HEK293 (cell line): ENCODE measurements at regions not wholly inside any gene's neighbourhood (a gene's known extent, or its start where the extent isn't known, plus 50 kb on each side); places are given as distances from the start of the nearest gene placed in this dataset.
"Not testable (repeated sequence)": the region's sequence is repeated elsewhere in the genome, so short reads cannot be mapped to it uniquely, and the experiment has no call there.

Experiments used
- CTCF ChIA-PET: fragments of 350-600 bp; formaldehyde crosslinking; extraction: SDS; loops from one replicate; lab custom pipeline; 2021; ENCODE audit warnings: antibody characterized with exemption; lab: Yijun Ruan, JAX
- POLR2A ChIA-PET: fragments of 300-600 bp; formaldehyde crosslinking; extraction: SDS; loops from one replicate; lab custom pipeline; 2020; ENCODE audit warnings: antibody characterized with exemption, inconsistent platforms; lab: Yijun Ruan, JAX
- H3K27ac ChIP-seq: fragments of 200-500 bp; sonication (Bioruptor generic); 2 replicates; pipeline ENCODE4 v1.5.1; 2014; ENCODE audit warnings: low read depth, low read length, control low read depth, inconsistent platforms; ENCODE audit errors: extremely low read depth
- H3K36me3 ChIP-seq, 2 experiments: fragments of 200-500 bp in 1 of 2; sonication (Bioruptor generic) in 1 of 2; 1 replicate in 1 of 2; 2 replicates in 1 of 2; pipeline ENCODE4 v1.5.1; 2014 to 2017; ENCODE audit warnings: inconsistent platforms in 2 of 2, low read length in 2 of 2; ENCODE audit not compliant: control insufficient read depth in 2 of 2, insufficient read depth in 1 of 2
- H3K4me1 ChIP-seq: fragments of 200-500 bp; sonication (Bioruptor generic); 2 replicates; pipeline ENCODE4 v1.5.1; 2014; ENCODE audit warnings: mild to moderate bottlenecking, low read length, inconsistent platforms; ENCODE audit not compliant: control insufficient read depth, insufficient read depth
- H3K4me3 ChIP-seq: 2 replicates; pipeline ENCODE4 v1.5.1; 2011; ENCODE audit warnings: low read depth, mild to moderate bottlenecking, control low read depth, low read length, moderate library complexity
- H3K9me3 ChIP-seq: fragments of 200-500 bp; sonication (Bioruptor generic); 2 replicates; pipeline ENCODE4 v1.5.1; 2014; ENCODE audit warnings: low read depth, low read length, inconsistent platforms; ENCODE audit not compliant: control insufficient read depth, insufficient read depth
- INSM2 ChIP-seq: fragments of 450-650 bp; formaldehyde crosslinking; IDR thresholded peaks from 2 replicates; pipeline ENCODE4 v1.5.1; 2016; ENCODE audit warnings: missing biosample characterization, missing genetic modification characterization
- ZBTB17 ChIP-seq: fragments of 450-650 bp; formaldehyde crosslinking; IDR thresholded peaks from 2 replicates; pipeline ENCODE4 v1.5.1; 2016; ENCODE audit warnings: missing biosample characterization, missing genetic modification characterization
- ZBTB21 ChIP-seq: fragments of 450-650 bp; formaldehyde crosslinking; IDR thresholded peaks from 2 replicates; pipeline ENCODE4 v1.5.1; 2017; ENCODE audit warnings: missing biosample characterization, missing genetic modification characterization
- ZNF121 ChIP-seq: fragments of 450-650 bp; formaldehyde crosslinking; IDR thresholded peaks from 2 replicates; pipeline ENCODE4 v1.5.1; 2016; ENCODE audit warnings: missing biosample characterization, missing genetic modification characterization
- ZNF311 ChIP-seq: fragments of 450-650 bp; formaldehyde crosslinking; IDR thresholded peaks from 2 replicates; pipeline ENCODE4 v1.5.1; 2017; ENCODE audit warnings: missing biosample characterization, missing genetic modification characterization, borderline replicate concordance
- ZNF366 ChIP-seq: fragments of 450-650 bp; formaldehyde crosslinking; conservative IDR thresholded peaks from 2 replicates; pipeline ENCODE4 v1.5.1; 2016; ENCODE audit warnings: missing biosample characterization, missing genetic modification characterization
- ZNF426 ChIP-seq: fragments of 450-650 bp; formaldehyde crosslinking; IDR thresholded peaks from 2 replicates; pipeline ENCODE4 v1.5.1; 2017; ENCODE audit warnings: missing biosample characterization, missing genetic modification characterization, mild to moderate bottlenecking, inconsistent platforms, moderate library complexity
- ZNF596 ChIP-seq: fragments of 450-650 bp; IDR thresholded peaks from 2 replicates; pipeline ENCODE4 v1.5.0; 2018; ENCODE audit warnings: missing biosample characterization, mild to moderate bottlenecking, missing genetic modification characterization, moderate library complexity
- ZNF701 ChIP-seq: fragments of 450-650 bp; formaldehyde crosslinking; IDR thresholded peaks from 2 replicates; pipeline ENCODE4 v1.5.1; 2016; ENCODE audit warnings: missing biosample characterization, missing genetic modification characterization
- ZNF707 ChIP-seq: fragments of 450-650 bp; formaldehyde crosslinking; IDR thresholded peaks from 2 replicates; pipeline ENCODE4 v1.5.1; 2016; ENCODE audit warnings: missing biosample characterization, missing genetic modification characterization
- ZSCAN23 ChIP-seq: fragments of 450-650 bp; formaldehyde crosslinking; IDR thresholded peaks from 2 replicates; pipeline ENCODE4 v1.5.1; 2016; ENCODE audit warnings: missing biosample characterization, missing genetic modification characterization
- TF ChIP-seq, protein P1 (sequence below): fragments of 450-650 bp; formaldehyde crosslinking; IDR thresholded peaks from 2 replicates; pipeline ENCODE4 v1.5.1; 2016; ENCODE audit warnings: missing biosample characterization, missing genetic modification characterization

DNA sequence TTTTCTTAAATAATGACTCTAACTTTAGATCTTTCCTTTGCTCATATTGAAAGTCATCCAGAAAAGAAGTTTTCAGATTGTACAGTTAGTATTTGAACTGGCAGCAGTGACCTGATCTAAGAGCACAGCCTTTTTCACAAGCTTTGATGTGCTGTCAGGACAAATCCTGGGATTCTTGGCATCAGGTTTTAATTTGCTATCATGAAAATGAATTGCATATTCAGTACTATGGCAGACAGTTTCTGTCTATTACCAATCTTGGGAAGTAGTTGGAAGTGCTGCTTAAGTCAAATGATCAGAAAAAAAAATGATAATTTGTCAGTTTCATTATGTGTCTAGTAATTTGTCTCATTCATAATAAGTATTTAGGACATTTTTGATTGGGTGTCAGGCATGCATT, 925.6 kb upstream of the ARRDC3 start:
- no peak for TF ChIP-seq INSM2 (tag by site-specific recombination)
- TF ChIP-seq ZNF707 (tag by site-specific recombination), result no peak
- TF ChIP-seq ZNF596 (tag by site-specific recombination), result no peak
- TF ChIP-seq, protein P1, sequence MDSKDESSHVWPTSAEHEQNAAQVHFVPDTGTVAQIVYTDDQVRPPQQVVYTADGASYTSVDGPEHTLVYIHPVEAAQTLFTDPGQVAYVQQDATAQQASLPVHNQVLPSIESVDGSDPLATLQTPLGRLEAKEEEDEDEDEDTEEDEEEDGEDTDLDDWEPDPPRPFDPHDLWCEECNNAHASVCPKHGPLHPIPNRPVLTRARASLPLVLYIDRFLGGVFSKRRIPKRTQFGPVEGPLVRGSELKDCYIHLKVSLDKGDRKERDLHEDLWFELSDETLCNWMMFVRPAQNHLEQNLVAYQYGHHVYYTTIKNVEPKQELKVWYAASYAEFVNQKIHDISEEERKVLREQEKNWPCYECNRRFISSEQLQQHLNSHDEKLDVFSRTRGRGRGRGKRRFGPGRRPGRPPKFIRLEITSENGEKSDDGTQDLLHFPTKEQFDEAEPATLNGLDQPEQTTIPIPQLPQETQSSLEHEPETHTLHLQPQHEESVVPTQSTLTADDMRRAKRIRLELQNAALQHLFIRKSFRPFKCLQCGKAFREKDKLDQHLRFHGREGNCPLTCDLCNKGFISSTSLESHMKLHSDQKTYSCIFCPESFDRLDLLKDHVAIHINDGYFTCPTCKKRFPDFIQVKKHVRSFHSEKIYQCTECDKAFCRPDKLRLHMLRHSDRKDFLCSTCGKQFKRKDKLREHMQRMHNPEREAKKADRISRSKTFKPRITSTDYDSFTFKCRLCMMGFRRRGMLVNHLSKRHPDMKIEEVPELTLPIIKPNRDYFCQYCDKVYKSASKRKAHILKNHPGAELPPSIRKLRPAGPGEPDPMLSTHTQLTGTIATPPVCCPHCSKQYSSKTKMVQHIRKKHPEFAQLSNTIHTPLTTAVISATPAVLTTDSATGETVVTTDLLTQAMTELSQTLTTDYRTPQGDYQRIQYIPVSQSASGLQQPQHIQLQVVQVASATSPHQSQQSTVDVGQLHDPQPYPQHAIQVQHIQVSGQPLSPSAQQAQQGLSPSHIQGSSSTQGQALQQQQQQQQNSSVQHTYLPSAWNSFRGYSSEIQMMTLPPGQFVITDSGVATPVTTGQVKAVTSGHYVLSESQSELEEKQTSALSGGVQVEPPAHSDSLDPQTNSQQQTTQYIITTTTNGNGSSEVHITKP (tag by site-specific recombination), result no peak
- no peak for TF ChIP-seq ZNF366 (tag by site-specific recombination)
- no peak for TF ChIP-seq ZNF121
- 0 out of 2 replicates have a peak, but pooled peaks have one; percentile 11 for TF ChIP-seq ZBTB17 (tag by site-specific recombination)
- CTCF ChIA-PET, result interaction anchor here (0.6 to 0.9 kb wide), 3 partner anchors 109 to 677 kb away, joined by 3 to 4 read pairs (median 3); no protein-coding TSS in a partner anchor
- POLR2A ChIA-PET, result no interaction called here
- H3K36me3 ChIP-seq, result no peaks in the 10 kb centered on the region
- no peaks in the 10 kb centered on the region for H3K9me3 ChIP-seq
- no peaks in the 10 kb centered on the region; the same call in 1 of the 2 replicates for H3K4me1 ChIP-seq
- no peak overlapping the region for H3K27ac ChIP-seq
- H3K4me3 ChIP-seq, result no peak overlapping the region

GRCh38 chr5:92302356-92302755, 919.2 kb upstream of the ARRDC3 start:
- H3K4me3 ChIP-seq, H3K27ac ChIP-seq, POLR2A ChIA-PET, H3K4me1 ChIP-seq, H3K9me3 ChIP-seq, CTCF ChIA-PET, H3K36me3 ChIP-seq: not testable (repeated sequence)

DNA sequence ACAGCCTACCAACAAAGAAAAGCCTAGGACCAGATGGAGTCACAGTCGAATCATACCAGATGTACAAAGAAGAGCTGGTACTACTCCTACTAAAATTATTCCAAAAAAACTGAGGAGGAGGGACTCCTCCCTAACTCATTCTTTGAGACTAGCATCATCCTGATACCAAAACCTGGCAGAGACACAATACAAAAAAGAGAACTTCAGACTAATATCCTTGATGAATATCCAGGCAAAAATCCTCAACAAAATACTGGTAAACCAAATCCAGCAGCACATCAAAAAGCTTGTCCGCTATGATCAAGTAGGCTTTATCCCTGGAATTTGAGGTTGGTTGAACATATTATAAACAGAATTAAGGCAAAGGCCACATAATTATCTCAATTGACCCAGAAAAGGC, 900.4 kb upstream of the ARRDC3 start:
- Histone ChIP-seq H3K36me3 (no peaks in the 10 kb centered on the region), H3K9me3 (no peaks in the 10 kb centered on the region), H3K27ac (no peak overlapping the region), H3K4me3 (no peak overlapping the region), H3K4me1 (no peaks in the 10 kb centered on the region)
- TF ChIP-seq ZNF701, result no peak
- no peak for TF ChIP-seq ZSCAN23 (tag by site-specific recombination)
- TF ChIP-seq ZNF311, result no peak
- no peak for TF ChIP-seq ZBTB21 (tag by site-specific recombination)
- TF ChIP-seq ZNF426, result no peak
- CTCF ChIA-PET, result interaction anchor here (0.6 kb wide), 1 partner anchor 108 kb away, joined by 3 read pairs; no protein-coding TSS in a partner anchor
- POLR2A ChIA-PET, result no interaction called here

DNA sequence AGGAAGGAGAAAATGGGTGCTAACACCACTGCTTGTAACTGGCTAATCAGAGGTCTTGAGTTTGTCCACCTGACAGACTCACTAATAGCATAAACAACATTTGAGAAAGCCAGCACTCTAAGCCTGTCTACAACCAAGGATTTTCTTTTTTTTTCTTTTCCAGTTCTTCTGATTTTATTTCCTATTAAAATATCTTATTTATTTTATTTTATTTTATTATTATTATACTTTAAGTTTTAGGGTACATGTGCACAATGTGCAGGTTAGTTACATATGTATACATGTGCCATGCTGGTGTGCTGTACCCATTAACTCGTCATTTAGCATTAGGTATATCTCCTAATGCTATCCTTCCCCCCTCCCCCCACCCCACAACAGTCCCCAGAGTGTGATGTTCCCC, 888.6 kb upstream of the ARRDC3 start:
- H3K4me1 ChIP-seq, H3K4me3 ChIP-seq, CTCF ChIA-PET, H3K9me3 ChIP-seq, H3K36me3 ChIP-seq, POLR2A ChIA-PET, H3K27ac ChIP-seq: not testable (repeated sequence)
